ENCODE measurements at regions not wholly inside any gene's neighbourhood (a gene's known extent, or its start where the extent isn't known, plus 50 kb on each side); places are given as distances from the start of the nearest gene placed in this dataset.

GRCh38 chr20:53874706-53875105 lies 195.7 kb downstream of the BCAS1 start:
- TF ChIP-seq POLR2AphosphoS5 (IDR thresholded peaks at IDR 0.05) = no peak
- TF ChIP-seq CTCF (IDR thresholded peaks at IDR 0.05) = no peak

Data from breast epithelium (tissue), 3 donors.